BJ (cell line): ENCODE measurements at regions not wholly inside any gene's neighbourhood (a gene's known extent, or its start where the extent isn't known, plus 50 kb on each side); places are given as distances from the start of the nearest gene placed in this dataset.

Experiments used
- CTCF ChIA-PET: fragments of 350-600 bp; formaldehyde crosslinking; extraction: SDS; loops from one replicate; lab custom pipeline; 2021; ENCODE audit warnings: antibody characterized with exemption, inconsistent platforms; lab: Yijun Ruan, JAX
- POLR2A ChIA-PET: fragments of 300-600 bp; sonication (Branson Sonifier 250); formaldehyde crosslinking; extraction: SDS; loops from one replicate; lab custom pipeline; 2021; ENCODE audit warnings: antibody characterized with exemption; lab: Charles Lee
- DNase-seq: peaks from one replicate; pipeline ENCODE4 v3.0.0-alpha.2; 2011; ENCODE audit warnings: low read depth
- H3K27me3 ChIP-seq: 2 replicates; pipeline ENCODE4 v1.6.0; 2011; ENCODE audit warnings: low read length; ENCODE audit not compliant: control insufficient read depth, insufficient read depth
- H3K36me3 ChIP-seq: 2 replicates; pipeline ENCODE4 v1.5.1; 2011; ENCODE audit warnings: low read length; ENCODE audit not compliant: control insufficient read depth, insufficient read depth
- H3K4me3 ChIP-seq: 2 replicates; pipeline ENCODE4 v1.5.1; 2011; ENCODE audit warnings: low read depth, mild to moderate bottlenecking, control low read depth, low read length
- TF ChIP-seq, protein P1 (sequence below): IDR thresholded peaks from 2 replicates; pipeline ENCODE4 v1.5.1; 2011; ENCODE audit warnings: low read depth, mild to moderate bottlenecking, control low read depth, inconsistent platforms, low read length, moderate library complexity; ENCODE audit not compliant: insufficient read depth

DNA sequence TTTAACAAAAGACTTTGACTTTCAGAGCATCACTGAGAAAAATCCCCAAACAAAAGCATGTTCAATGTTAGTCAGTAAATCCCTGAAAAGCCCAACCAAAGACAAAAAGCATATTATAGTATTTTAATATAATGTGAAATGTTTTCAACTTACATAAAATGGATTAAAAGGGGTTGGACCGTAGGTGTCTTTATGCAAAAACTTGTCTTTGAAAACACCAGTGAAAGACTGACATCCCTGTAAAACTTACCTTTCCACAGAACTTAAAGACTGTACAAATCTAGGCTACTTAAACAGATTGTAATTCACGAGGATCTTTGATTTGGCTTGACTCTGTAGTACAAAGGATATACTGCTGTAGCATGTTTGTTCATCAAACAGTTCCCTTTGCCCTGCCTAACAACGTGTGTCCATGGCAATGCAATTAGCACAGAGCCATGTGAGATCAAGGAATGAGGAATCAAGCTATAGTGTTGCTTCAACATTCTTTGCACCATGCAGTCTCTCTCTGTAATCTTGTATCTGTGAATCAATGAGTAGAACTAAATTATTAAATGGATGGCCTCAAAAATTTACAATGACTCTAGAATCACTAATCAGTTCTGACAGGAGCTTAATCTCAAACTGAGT lies 138.5 kb upstream of the SYT1 start:
- POLR2A ChIA-PET = no interaction called here
- no peak for DNase-seq
- CTCF ChIA-PET = interaction anchor here (0.6 to 1.5 kb wide), 2 partner anchors 15 to 21 kb away, joined by 3 to 4 read pairs; no protein-coding TSS in a partner anchor
- H3K4me3 ChIP-seq = no peak overlapping the region
- TF ChIP-seq, protein P1, sequence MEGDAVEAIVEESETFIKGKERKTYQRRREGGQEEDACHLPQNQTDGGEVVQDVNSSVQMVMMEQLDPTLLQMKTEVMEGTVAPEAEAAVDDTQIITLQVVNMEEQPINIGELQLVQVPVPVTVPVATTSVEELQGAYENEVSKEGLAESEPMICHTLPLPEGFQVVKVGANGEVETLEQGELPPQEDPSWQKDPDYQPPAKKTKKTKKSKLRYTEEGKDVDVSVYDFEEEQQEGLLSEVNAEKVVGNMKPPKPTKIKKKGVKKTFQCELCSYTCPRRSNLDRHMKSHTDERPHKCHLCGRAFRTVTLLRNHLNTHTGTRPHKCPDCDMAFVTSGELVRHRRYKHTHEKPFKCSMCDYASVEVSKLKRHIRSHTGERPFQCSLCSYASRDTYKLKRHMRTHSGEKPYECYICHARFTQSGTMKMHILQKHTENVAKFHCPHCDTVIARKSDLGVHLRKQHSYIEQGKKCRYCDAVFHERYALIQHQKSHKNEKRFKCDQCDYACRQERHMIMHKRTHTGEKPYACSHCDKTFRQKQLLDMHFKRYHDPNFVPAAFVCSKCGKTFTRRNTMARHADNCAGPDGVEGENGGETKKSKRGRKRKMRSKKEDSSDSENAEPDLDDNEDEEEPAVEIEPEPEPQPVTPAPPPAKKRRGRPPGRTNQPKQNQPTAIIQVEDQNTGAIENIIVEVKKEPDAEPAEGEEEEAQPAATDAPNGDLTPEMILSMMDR = no peak
- no peaks in the 10 kb centered on the region for H3K36me3 ChIP-seq
- H3K27me3 ChIP-seq = no peaks in the 10 kb centered on the region

DNA sequence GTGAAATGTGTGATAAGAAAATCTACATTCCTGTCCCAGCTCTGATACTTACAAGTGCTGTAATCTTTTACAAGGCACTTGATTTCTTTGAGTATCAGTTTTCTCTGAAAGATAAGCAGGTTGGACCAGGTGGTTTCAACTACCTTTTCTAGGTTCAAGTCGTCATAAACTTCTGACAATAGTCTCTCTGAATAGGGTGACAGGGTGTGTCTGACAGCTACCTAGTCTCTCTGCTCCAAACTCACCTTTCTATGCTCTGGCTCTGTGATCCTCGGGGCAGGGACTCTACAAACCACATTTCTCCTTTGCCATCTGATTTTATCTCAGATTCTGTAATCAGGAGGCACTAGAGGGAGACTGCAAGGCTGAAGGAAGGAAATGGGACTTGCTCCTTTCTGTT lies 137.7 kb upstream of the SYT1 start:
- Histone ChIP-seq H3K4me3 (no peak overlapping the region), H3K27me3 (no peaks in the 10 kb centered on the region), H3K36me3 (no peaks in the 10 kb centered on the region)
- ChIA-PET CTCF (interaction anchor here (0.6 to 1.5 kb wide), 2 partner anchors 14 to 20 kb away, joined by 3 to 4 read pairs; no protein-coding TSS in a partner anchor), POLR2A (no interaction called here)
- no peak for DNase-seq
- TF ChIP-seq, protein P1 = no peak

DNA sequence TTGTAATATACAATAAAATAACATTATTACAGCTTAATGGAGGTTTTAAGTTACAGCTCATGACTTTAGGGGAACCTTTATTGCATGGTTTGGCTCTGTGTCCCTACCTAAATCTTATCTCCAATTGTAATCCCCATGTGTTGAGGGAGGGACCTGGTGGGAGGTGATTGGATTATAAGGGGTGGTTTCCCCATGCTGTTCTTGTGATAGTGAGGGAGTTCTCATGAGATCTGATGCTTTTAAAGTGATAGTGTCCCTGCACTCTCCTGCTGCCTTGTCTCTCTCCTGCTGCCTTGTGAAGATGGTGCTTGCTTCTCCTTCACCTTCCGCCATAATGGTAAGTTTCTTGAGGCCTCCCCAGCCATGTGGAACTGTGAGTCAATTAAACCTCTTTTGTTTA lies 132.1 kb upstream of the SYT1 start:
- H3K36me3 ChIP-seq = no peaks in the 10 kb centered on the region
- DNase-seq = no peak
- H3K27me3 ChIP-seq = no peaks in the 10 kb centered on the region
- no peak overlapping the region for H3K4me3 ChIP-seq
- CTCF ChIA-PET = interaction anchor here (1.0 kb wide), 1 partner anchor 29 kb away, joined by 3 read pairs; no protein-coding TSS in a partner anchor
- POLR2A ChIA-PET = no interaction called here
- TF ChIP-seq, protein P1 = no peak

DNA sequence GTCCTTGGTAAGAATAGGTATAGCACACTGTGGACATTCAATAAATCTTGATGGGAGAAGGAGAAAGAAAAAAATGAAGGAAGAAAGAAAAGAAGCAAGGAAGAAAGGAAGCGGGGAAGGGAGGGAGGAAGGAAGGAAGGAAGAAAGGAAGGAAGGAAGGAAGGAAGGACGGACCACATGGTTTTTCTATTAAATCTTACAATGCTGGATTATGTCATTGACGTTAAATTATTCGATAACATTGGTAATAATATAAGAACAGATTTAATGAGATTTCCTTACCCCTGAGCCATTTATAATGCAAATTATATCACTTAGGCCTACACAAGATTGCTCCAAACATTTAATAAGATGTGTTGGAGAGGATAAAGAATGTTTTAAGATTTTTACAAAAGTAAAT lies 124.9 kb upstream of the SYT1 start:
- no peaks in the 10 kb centered on the region for H3K27me3 ChIP-seq
- no peak for DNase-seq
- TF ChIP-seq, protein P1 = no peak
- H3K4me3 ChIP-seq = no peak overlapping the region
- CTCF ChIA-PET = no interaction called here
- POLR2A ChIA-PET = no interaction called here
- no peaks in the 10 kb centered on the region for H3K36me3 ChIP-seq

DNA sequence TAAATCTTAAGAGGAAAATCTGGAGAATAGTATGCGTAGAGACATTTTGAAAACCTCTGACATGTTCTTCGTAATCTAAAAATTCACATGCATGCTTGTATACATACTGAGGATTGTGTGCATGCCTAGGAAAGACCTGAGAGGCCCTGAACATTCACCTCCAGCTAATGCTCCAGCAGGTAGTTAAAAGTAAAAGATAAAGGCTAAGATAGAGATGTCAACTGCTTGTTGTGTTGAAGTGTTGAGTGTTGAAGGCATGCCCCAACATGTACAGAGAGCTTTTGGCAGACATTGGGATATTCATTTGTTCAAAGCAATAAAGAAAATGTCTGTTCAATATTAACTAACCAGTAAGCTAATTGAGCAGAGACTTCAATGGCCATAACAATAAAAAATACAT lies 118.6 kb upstream of the SYT1 start:
- POLR2A ChIA-PET = interaction anchor here (0.6 kb wide), 1 partner anchor 27 kb away, joined by 5 read pairs; no protein-coding TSS in a partner anchor

More for the DNA sequence above, 118.6 kb upstream of the SYT1 start:
- H3K27me3 ChIP-seq = no peaks in the 10 kb centered on the region
- no peak overlapping the region for H3K4me3 ChIP-seq
- H3K36me3 ChIP-seq = no peaks in the 10 kb centered on the region
- no peak for DNase-seq
- TF ChIP-seq, protein P1 = no peak
- CTCF ChIA-PET = interaction anchor here (0.7 to 1.2 kb wide), 2 partner anchors 19 to 263 kb away, joined by 3 to 4 read pairs; no protein-coding TSS in a partner anchor
